ENCODE measurements at regions not wholly inside any gene's neighbourhood (a gene's known extent, or its start where the extent isn't known, plus 50 kb on each side); places are given as distances from the start of the nearest gene placed in this dataset.

DNA sequence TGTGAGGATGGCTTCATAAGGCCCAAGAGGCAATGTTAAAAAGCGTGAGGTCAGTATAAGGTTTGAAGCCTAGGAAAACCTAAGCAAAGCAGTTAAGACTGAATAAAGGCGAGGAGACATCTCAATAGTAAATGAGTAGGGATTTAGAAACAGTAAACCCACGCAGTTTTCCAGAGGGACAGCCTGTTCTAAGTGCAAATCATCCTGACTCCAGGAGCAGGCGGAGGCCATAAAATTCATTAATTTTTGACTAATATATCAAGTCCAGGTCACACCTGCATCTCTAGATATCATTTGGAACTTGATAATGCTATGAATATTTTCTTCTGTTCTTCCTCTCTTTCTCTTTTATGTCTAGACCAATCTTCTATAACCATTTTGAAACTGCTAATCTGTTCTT, 597.0 kb upstream of the RGS18 start:
- TF ChIP-seq, protein P1, sequence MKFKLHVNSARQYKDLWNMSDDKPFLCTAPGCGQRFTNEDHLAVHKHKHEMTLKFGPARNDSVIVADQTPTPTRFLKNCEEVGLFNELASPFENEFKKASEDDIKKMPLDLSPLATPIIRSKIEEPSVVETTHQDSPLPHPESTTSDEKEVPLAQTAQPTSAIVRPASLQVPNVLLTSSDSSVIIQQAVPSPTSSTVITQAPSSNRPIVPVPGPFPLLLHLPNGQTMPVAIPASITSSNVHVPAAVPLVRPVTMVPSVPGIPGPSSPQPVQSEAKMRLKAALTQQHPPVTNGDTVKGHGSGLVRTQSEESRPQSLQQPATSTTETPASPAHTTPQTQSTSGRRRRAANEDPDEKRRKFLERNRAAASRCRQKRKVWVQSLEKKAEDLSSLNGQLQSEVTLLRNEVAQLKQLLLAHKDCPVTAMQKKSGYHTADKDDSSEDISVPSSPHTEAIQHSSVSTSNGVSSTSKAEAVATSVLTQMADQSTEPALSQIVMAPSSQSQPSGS (CRISPR knock-in tag; IDR thresholded peaks at IDR 0.05): no peak
- TF ChIP-seq, protein P2, sequence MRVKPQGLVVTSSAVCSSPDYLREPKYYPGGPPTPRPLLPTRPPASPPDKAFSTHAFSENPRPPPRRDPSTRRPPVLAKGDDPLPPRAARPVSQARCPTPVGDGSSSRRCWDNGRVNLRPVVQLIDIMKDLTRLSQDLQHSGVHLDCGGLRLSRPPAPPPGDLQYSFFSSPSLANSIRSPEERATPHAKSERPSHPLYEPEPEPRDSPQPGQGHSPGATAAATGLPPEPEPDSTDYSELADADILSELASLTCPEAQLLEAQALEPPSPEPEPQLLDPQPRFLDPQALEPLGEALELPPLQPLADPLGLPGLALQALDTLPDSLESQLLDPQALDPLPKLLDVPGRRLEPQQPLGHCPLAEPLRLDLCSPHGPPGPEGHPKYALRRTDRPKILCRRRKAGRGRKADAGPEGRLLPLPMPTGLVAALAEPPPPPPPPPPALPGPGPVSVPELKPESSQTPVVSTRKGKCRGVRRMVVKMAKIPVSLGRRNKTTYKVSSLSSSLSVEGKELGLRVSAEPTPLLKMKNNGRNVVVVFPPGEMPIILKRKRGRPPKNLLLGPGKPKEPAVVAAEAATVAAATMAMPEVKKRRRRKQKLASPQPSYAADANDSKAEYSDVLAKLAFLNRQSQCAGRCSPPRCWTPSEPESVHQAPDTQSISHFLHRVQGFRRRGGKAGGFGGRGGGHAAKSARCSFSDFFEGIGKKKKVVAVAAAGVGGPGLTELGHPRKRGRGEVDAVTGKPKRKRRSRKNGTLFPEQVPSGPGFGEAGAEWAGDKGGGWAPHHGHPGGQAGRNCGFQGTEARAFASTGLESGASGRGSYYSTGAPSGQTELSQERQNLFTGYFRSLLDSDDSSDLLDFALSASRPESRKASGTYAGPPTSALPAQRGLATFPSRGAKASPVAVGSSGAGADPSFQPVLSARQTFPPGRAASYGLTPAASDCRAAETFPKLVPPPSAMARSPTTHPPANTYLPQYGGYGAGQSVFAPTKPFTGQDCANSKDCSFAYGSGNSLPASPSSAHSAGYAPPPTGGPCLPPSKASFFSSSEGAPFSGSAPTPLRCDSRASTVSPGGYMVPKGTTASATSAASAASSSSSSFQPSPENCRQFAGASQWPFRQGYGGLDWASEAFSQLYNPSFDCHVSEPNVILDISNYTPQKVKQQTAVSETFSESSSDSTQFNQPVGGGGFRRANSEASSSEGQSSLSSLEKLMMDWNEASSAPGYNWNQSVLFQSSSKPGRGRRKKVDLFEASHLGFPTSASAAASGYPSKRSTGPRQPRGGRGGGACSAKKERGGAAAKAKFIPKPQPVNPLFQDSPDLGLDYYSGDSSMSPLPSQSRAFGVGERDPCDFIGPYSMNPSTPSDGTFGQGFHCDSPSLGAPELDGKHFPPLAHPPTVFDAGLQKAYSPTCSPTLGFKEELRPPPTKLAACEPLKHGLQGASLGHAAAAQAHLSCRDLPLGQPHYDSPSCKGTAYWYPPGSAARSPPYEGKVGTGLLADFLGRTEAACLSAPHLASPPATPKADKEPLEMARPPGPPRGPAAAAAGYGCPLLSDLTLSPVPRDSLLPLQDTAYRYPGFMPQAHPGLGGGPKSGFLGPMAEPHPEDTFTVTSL (CRISPR knock-in tag; IDR thresholded peaks at IDR 0.05; ENCODE audit: borderline replicate concordance): no peak
- TF ChIP-seq EP300 (IDR thresholded peaks at IDR 0.05; ENCODE audit: low read depth in 2 of 2, low read length in 2 of 2): no peak
- no peak for TF ChIP-seq EP300 (CRISPR knock-in tag; IDR thresholded peaks at IDR 0.05; ENCODE audit: borderline replicate concordance)
- TF ChIP-seq RBAK (CRISPR knock-in tag; IDR thresholded peaks at IDR 0.05): no peak
- no peak for TF ChIP-seq NCOA2 (CRISPR knock-in tag; IDR thresholded peaks at IDR 0.05)
- TF ChIP-seq ZKSCAN1 (IDR thresholded peaks at IDR 0.05; ENCODE audit: low read length): no peak
- no peak for TF ChIP-seq ZNF260 (CRISPR knock-in tag; IDR thresholded peaks at IDR 0.05; ENCODE audit: borderline replicate concordance, low read depth)
- no peak for TF ChIP-seq ZNF30 (CRISPR knock-in tag; IDR thresholded peaks at IDR 0.05)
- no peak for TF ChIP-seq KAT7 (CRISPR knock-in tag; IDR thresholded peaks at IDR 0.05; ENCODE audit: borderline replicate concordance)

Data from HepG2 (cell line).